Mucosa of rectum (tissue), 2 donors: ENCODE measurements at regions not wholly inside any gene's neighbourhood (a gene's known extent, or its start where the extent isn't known, plus 50 kb on each side); places are given as distances from the start of the nearest gene placed in this dataset.

Experiments
- H3K27ac ChIP-seq, 2 donors: one replicate each; pipeline ENCODE4 v1.7.0; 2013; ENCODE audit warnings: inconsistent platforms in 2 of 2, low read depth in 2 of 2, low read length in 2 of 2
- H3K27me3 ChIP-seq, 2 donors: one replicate each; pipeline ENCODE4 v1.7.0; 2013; ENCODE audit warnings: low read length in 2 of 2; ENCODE audit not compliant: control insufficient read depth in 2 of 2, insufficient read depth in 2 of 2
- H3K36me3 ChIP-seq, 2 donors: one replicate each; pipeline ENCODE4 v1.7.0; 2013; ENCODE audit warnings: low read length in 2 of 2; ENCODE audit not compliant: control insufficient read depth in 2 of 2, insufficient read depth in 2 of 2
- H3K4me1 ChIP-seq, 2 donors: one replicate each; pipeline ENCODE4 v1.7.0; 2013; ENCODE audit warnings: low read length in 2 of 2, mild to moderate bottlenecking in 1 of 2; ENCODE audit not compliant: control insufficient read depth in 2 of 2, insufficient read depth in 2 of 2
- H3K4me3 ChIP-seq, 2 donors: one replicate each; pipeline ENCODE4 v1.7.0; 2013; ENCODE audit warnings: low read length in 2 of 2
- H3K9ac ChIP-seq, 2 donors: one replicate each; pipeline ENCODE4 v1.7.0; 2013; ENCODE audit warnings: low read length in 2 of 2, low read depth in 1 of 2, mild to moderate bottlenecking in 1 of 2
- H3K9me3 ChIP-seq, 2 donors: one replicate each; pipeline ENCODE4 v1.7.0; 2013; ENCODE audit warnings: low read length in 2 of 2; ENCODE audit not compliant: control insufficient read depth in 2 of 2
- donor health status: healthy.
- donor health status: Normal muscosa, but diverticular disease.

DNA sequence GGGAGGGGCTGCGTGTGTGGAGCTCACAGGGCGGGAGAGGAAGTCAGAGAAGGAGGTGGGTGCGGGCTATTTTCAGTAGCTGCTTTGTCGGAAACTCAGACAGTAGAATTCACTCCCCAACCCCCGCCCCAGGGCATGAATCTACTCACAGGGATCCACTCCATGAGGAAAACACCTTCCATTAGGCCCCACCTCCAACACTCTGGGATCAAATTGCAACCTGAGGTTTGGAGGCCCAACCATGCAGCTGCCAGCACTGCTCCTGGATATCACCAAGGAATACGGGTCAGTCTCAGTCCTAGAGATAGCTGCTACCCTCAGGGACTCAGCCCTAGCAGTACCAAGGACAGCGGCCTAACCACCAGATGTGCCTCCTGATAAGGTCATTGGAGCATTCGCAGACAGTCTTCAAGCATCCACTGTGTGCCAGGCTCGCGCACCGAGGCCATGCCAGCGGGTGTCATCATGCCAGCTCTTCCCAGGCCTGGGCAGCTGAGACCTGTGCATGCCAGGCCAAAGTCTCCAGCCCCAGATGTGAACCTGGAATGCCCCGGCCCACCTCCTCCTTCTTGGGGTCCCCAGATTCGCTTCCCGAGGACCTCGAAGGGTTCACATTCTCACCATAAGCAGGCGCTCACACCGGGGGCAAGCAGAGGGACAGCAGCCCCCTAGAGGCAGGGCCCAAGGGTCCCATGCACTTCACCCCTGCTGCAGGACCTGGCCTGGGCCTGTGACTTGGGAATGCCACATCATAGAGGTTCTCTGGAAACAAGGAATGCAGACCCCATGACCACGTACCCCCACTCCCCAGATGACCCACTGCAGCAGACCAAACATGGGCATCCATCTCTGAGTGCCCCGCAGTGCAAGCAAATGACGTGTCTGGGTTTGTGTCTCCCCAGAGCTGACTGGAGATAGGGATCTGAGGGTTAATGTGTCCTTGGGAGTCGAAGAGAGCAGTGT is 102.3 kb downstream of the ADRA2C start:
- H3K36me3 ChIP-seq, result no peaks in the 10 kb centered on the region
- no peak overlapping the region for H3K4me3 ChIP-seq
- H3K27me3 ChIP-seq, result peaks cover 13 to 20% of the 10 kb centered on the region in 2 donors
- H3K4me1 ChIP-seq, result no peaks in the 10 kb centered on the region
- H3K9ac ChIP-seq, result no peak overlapping the region
- H3K27ac ChIP-seq, result no peak overlapping the region
- no peaks in the 10 kb centered on the region for H3K9me3 ChIP-seq

- peaks cover 13 to 23% of the 10 kb centered on the region in 2 donors for H3K27me3 ChIP-seq
- H3K9ac ChIP-seq, result no peak overlapping the region
- H3K4me1 ChIP-seq, result no peaks in the 10 kb centered on the region
- H3K36me3 ChIP-seq, result no peaks in the 10 kb centered on the region
- H3K27ac ChIP-seq, result no peak overlapping the region
- H3K4me3 ChIP-seq, result no peak overlapping the region
- no peaks in the 10 kb centered on the region for H3K9me3 ChIP-seq
Measured at GRCh38 chr4:3869174-3869572, 103.0 kb downstream of the ADRA2C start.

DNA sequence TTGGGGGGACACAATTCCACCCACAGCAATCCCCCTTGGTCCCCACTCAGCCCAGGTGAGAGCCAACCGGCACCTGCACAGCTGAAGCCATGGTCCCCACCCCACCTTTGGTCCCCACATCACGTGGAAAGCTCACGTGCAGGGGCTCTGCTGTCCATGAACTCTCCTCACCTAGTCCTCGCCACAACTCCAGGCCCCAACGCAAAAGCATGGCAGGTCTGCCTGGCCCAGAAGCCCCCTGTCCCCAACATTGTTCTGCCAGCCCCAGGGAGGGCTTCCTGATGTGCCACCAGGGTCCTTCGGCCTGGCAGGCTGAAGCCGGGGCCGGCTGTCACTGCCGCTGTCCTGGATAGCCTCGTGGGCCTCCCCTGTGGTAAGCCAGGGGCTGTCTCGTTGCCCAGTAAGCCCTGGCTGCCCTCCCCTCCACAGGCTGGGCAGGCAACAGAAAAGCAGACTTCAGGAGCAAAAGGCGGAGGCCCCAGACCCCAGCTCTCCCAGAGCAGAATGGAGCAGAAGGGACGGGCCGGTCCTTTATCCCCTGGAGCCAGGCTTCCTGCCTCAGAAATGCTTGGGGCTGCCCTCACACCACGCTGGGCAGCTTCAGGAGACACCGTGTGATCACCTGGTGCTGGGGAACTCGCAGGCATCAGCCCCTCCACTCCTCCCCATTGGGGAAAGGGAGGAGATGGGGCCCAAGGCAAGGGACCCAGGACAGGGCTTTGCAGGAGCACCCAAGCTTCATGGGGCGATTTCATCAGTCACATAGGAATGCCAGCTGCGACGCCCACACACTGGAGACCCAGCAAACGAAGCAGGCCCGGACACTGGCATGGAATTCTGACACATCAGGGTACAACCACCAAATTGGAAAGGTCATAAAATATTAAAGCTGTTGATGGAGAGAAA is 103.7 kb downstream of the ADRA2C start:
- H3K27me3 ChIP-seq, result peaks cover 13 to 23% of the 10 kb centered on the region in 2 donors

GRCh38 chr4:3870567-3870962 is 104.4 kb downstream of the ADRA2C start:
- H3K9ac ChIP-seq, result no peak overlapping the region
- H3K4me3 ChIP-seq, result no peak overlapping the region
- H3K4me1 ChIP-seq, result no peaks in the 10 kb centered on the region
- peaks cover 13 to 23% of the 10 kb centered on the region in 2 donors for H3K27me3 ChIP-seq
- no peaks in the 10 kb centered on the region for H3K36me3 ChIP-seq
- H3K9me3 ChIP-seq, result no peaks in the 10 kb centered on the region
- H3K27ac ChIP-seq, result no peak overlapping the region

More for the DNA sequence above, 103.7 kb downstream of the ADRA2C start:
- Histone ChIP-seq H3K9ac (no peak overlapping the region), H3K36me3 (no peaks in the 10 kb centered on the region), H3K9me3 (no peaks in the 10 kb centered on the region), H3K4me3 (no peak overlapping the region), H3K4me1 (no peaks in the 10 kb centered on the region), H3K27ac (no peak overlapping the region)

GRCh38 chr4:3871181-3871852 is 105.1 kb downstream of the ADRA2C start:
- Histone ChIP-seq H3K9me3 (no peaks in the 10 kb centered on the region), H3K27ac (no peak overlapping the region), H3K4me1 (no peaks in the 10 kb centered on the region), H3K4me3 (no peak overlapping the region), H3K36me3 (no peaks in the 10 kb centered on the region), H3K9ac (no peak overlapping the region), H3K27me3 (peaks cover 13 to 23% of the 10 kb centered on the region in 2 donors)

GRCh38 chr4:3871881-3872833 is 106.0 kb downstream of the ADRA2C start:
- Histone ChIP-seq H3K36me3 (no peaks in the 10 kb centered on the region), H3K27me3 (peaks cover 13 to 23% of the 10 kb centered on the region in 2 donors), H3K4me3 (no peak overlapping the region), H3K4me1 (no peaks in the 10 kb centered on the region), H3K9ac (no peak overlapping the region), H3K27ac (no peak overlapping the region), H3K9me3 (no peaks in the 10 kb centered on the region)

DNA sequence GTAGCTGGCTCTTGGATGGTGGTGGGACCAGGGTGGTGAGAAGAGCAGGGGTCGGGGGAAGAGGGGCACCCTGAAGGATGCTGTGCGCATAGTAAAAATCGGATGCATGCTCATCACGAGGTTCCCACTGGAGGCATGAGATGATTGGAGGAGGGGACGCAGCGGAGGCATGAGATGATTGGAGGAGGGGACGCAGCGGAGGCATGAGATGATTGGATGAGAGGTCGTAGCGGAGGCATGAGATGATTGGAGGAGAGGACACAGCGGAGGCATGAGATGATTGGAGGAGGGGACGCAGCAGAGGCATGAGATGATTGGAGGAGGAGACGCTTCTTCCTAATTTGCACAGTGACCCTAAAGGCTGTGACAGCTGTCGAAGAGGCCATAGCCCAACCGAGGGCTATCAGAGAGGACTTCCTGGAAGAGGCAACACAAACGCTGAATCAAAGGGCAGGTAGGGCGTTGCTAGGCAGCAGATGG is 106.7 kb downstream of the ADRA2C start:
- Histone ChIP-seq H3K4me3 (no peak overlapping the region), H3K9me3 (no peaks in the 10 kb centered on the region), H3K36me3 (no peaks in the 10 kb centered on the region), H3K27ac (no peak overlapping the region), H3K27me3 (peaks cover 13 to 23% of the 10 kb centered on the region in 2 donors), H3K4me1 (no peaks in the 10 kb centered on the region), H3K9ac (no peak overlapping the region)

DNA sequence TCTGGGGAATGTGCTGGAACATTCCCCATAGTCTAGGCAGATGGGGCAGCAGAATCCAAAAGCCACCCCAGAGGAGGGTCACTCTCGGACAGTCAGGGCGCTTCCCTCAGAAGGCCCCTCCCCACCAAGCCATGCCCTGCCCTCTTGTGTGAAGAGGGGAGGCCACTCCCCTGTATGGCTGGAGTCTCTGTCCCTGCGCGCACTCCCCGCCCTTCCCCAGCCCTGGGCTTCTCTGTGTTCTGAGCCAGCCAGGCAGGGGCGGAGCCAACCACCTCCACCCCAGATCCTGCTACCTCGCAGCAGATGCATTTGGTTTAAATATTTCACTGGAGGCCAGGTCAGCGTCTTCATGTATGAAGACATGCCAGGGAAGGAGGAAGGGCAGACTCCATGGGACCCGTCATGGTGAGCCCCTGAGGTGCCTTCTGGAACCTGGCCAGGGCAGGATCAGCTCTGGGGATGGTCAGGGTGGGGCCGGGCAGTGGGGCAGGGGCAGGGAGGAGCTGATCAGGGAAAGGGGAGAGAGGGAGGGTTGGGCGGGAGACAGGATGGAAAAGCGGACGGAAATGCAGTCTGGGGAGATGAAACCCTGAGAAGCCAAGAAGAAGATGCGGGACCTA is 107.3 kb downstream of the ADRA2C start:
- Histone ChIP-seq H3K27ac (no peak overlapping the region), H3K9ac (no peak overlapping the region), H3K27me3 (peaks cover 13 to 23% of the 10 kb centered on the region in 2 donors), H3K4me3 (no peak overlapping the region), H3K4me1 (no peaks in the 10 kb centered on the region), H3K36me3 (no peaks in the 10 kb centered on the region), H3K9me3 (no peaks in the 10 kb centered on the region)

DNA sequence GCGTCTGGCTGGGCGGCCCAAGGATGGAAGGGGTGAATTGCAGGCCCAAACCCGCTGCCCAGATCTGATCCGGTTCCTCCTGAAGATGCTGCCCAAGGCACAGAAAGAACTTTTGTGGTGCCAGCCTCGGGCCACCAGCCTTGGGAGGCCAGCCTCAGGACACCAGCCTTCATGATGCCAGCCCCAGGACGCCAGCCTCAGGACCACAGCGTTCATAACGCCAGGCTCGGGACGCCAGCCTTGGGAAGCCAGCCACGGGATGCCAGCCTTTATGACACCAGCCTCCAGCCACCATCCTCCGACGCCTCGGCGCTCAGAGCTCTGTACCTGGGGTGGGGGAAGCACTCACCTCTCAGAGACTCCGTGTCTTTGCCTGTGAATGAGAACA is 107.8 kb downstream of the ADRA2C start:
- Histone ChIP-seq H3K27me3 (peaks cover 13 to 26% of the 10 kb centered on the region in 2 donors), H3K4me3 (no peak overlapping the region), H3K4me1 (no peaks in the 10 kb centered on the region), H3K9ac (no peak overlapping the region), H3K9me3 (no peaks in the 10 kb centered on the region), H3K36me3 (no peaks in the 10 kb centered on the region), H3K27ac (no peak overlapping the region)
